ENCODE measurements at regions not wholly inside any gene's neighbourhood (a gene's known extent, or its start where the extent isn't known, plus 50 kb on each side); places are given as distances from the start of the nearest gene placed in this dataset.

DNA sequence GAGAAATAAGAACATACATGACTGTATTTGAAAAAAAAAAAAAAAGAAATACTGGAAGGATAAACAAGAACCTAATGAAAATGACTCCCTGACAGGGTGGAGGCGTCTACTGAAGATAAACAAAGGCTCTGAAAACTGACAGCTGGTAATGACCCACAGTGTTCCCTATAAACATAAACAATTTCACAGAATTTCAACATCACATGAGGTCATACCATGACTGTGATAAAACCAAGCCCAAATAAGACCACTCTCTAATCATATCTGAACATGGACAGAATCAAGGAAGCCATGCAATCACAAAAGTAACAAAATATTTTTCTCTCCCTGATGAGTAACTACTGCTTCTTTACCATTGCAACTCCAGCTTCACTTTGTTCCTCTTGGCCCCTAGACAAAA is 159.3 kb downstream of the FAM124B start:
- no peaks in the 10 kb centered on the region for H3K4me1 Mint-ChIP-seq
- Histone ChIP-seq H3K79me2 (ENCODE audit: insufficient read depth, low read length) (no peaks in the 10 kb centered on the region), H3K27ac (ENCODE audit: insufficient read length, low read depth, low read length) (no peak overlapping the region), H3K56ac (ENCODE audit: insufficient read length, low read depth, low read length) (no peak overlapping the region), H3K9ac (ENCODE audit: extremely low read depth, insufficient read length, low read length) (no peak overlapping the region), H2BK12ac (ENCODE audit: insufficient read length, low read depth, low read length) (no peak overlapping the region), H2BK15ac (ENCODE audit: low read depth, low read length) (no peak overlapping the region), H3K79me1 (ENCODE audit: insufficient read depth, low read depth, low read length, poor library complexity, severe bottlenecking) (no peaks in the 10 kb centered on the region), H4K8ac (replicated peaks; ENCODE audit: insufficient read length, low read depth, low read length) (no peak overlapping the region), H3K14ac (ENCODE audit: insufficient read depth, low read length) (no peak overlapping the region), H3K9me3 (ENCODE audit: control insufficient read depth, low read depth, low read length) (no peaks in the 10 kb centered on the region), H2BK5ac (ENCODE audit: insufficient read length, low read length) (no peak overlapping the region), H2BK120ac (ENCODE audit: low read depth, low read length, poor library complexity, severe bottlenecking) (no peak overlapping the region), H3K23ac (ENCODE audit: insufficient read length, low read depth, low read length) (no peak overlapping the region), H3K4ac (ENCODE audit: low read depth, low read length) (no peak overlapping the region), H3K4me2 (ENCODE audit: insufficient read depth, insufficient read length, low read length) (no peak overlapping the region), H4K5ac (ENCODE audit: insufficient read length, low read depth, low read length) (no peak overlapping the region), H4K20me1 (ENCODE audit: control insufficient read depth, insufficient read depth, insufficient read length) (no peaks in the 10 kb centered on the region), H3K4me1 (ENCODE audit: insufficient read depth, low read length) (no peaks in the 10 kb centered on the region), H2AFZ (ENCODE audit: low read length) (no peak overlapping the region), H2AK5ac (ENCODE audit: insufficient read length, low read length) (no peak overlapping the region), H4K91ac (ENCODE audit: insufficient read length, low read depth, low read length) (no peak overlapping the region), H2BK20ac (ENCODE audit: low read depth, low read length, poor library complexity, severe bottlenecking) (no peak overlapping the region), H3K23me2 (ENCODE audit: insufficient read length, low read depth, low read length, poor library complexity, severe bottlenecking) (no peaks in the 10 kb centered on the region), H3K18ac (ENCODE audit: insufficient read length, low read depth, low read length) (no peak overlapping the region), H3T11ph (ENCODE audit: low read length) (no peak overlapping the region), H3K27me3 (ENCODE audit: insufficient read depth, low read length) (no peaks in the 10 kb centered on the region)
- no peak overlapping the region for H3K27ac Mint-ChIP-seq
- DNase-seq, result no peak
- TF ChIP-seq, protein P1, sequence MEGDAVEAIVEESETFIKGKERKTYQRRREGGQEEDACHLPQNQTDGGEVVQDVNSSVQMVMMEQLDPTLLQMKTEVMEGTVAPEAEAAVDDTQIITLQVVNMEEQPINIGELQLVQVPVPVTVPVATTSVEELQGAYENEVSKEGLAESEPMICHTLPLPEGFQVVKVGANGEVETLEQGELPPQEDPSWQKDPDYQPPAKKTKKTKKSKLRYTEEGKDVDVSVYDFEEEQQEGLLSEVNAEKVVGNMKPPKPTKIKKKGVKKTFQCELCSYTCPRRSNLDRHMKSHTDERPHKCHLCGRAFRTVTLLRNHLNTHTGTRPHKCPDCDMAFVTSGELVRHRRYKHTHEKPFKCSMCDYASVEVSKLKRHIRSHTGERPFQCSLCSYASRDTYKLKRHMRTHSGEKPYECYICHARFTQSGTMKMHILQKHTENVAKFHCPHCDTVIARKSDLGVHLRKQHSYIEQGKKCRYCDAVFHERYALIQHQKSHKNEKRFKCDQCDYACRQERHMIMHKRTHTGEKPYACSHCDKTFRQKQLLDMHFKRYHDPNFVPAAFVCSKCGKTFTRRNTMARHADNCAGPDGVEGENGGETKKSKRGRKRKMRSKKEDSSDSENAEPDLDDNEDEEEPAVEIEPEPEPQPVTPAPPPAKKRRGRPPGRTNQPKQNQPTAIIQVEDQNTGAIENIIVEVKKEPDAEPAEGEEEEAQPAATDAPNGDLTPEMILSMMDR (conservative IDR thresholded peaks at IDR 0.05), result no peak
- no peaks in the 10 kb centered on the region for H3K9me3 Mint-ChIP-seq
- no peaks in the 10 kb centered on the region for H3K36me3 Mint-ChIP-seq (ENCODE audit: insufficient read depth in 1 of 3, low read depth in 3 of 3)
- WGBS (ENCODE audit: extremely low coverage, insufficient read length, low lambda C conversion rate), result no CpG with 5 or more reads among the region's 1 CpG
- H3K27me3 Mint-ChIP-seq (ENCODE audit: low read depth), result no peaks in the 10 kb centered on the region
- no peak overlapping the region for H3K4me3 Mint-ChIP-seq

All from H9 (cell line).